ENCODE measurements at regions not wholly inside any gene's neighbourhood (a gene's known extent, or its start where the extent isn't known, plus 50 kb on each side); places are given as distances from the start of the nearest gene placed in this dataset.

DNA sequence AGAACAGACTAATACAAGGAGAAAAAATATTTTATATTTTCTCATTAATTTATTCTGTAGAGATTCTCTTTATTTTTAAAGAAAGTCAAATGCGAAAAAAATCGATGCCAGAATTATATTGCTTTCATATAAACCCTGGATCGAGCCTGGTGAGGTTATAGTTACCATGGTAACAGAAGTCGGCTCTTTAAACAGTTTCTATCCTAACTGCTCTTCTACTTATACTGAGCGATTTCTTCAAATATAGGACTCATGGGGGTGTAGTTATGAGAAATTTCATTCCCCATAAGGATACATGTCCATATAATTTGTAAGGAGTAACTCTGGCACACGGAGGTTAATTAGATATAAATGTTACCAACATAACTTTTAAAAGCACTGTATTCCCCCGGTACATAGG, 973.5 kb upstream of the NCAM2 start:
- no peak for ATAC-seq
- no peak overlapping the region for H3K27ac ChIP-seq
- H3K9me3 ChIP-seq, result no peaks in the 10 kb centered on the region
- H3K4me1 ChIP-seq, result no peaks in the 10 kb centered on the region
- WGBS, 2 donors (ENCODE audit: low coverage in 1 of 2), result 85 to 89% methylated on average over 7 of the region's 7 CpGs
- TF ChIP-seq, protein P1, sequence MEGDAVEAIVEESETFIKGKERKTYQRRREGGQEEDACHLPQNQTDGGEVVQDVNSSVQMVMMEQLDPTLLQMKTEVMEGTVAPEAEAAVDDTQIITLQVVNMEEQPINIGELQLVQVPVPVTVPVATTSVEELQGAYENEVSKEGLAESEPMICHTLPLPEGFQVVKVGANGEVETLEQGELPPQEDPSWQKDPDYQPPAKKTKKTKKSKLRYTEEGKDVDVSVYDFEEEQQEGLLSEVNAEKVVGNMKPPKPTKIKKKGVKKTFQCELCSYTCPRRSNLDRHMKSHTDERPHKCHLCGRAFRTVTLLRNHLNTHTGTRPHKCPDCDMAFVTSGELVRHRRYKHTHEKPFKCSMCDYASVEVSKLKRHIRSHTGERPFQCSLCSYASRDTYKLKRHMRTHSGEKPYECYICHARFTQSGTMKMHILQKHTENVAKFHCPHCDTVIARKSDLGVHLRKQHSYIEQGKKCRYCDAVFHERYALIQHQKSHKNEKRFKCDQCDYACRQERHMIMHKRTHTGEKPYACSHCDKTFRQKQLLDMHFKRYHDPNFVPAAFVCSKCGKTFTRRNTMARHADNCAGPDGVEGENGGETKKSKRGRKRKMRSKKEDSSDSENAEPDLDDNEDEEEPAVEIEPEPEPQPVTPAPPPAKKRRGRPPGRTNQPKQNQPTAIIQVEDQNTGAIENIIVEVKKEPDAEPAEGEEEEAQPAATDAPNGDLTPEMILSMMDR (IDR thresholded peaks at IDR 0.05), result no peak
- TF ChIP-seq EP300 (IDR thresholded peaks at IDR 0.05) (no peak), POLR2A (IDR thresholded peaks at IDR 0.05) (no peak), POLR2AphosphoS5 (IDR thresholded peaks at IDR 0.05) (no peak)
- H3K27me3 ChIP-seq, result no peaks in the 10 kb centered on the region
- H3K36me3 ChIP-seq, result no peaks in the 10 kb centered on the region
- H3K4me3 ChIP-seq, result no peak overlapping the region

DNA sequence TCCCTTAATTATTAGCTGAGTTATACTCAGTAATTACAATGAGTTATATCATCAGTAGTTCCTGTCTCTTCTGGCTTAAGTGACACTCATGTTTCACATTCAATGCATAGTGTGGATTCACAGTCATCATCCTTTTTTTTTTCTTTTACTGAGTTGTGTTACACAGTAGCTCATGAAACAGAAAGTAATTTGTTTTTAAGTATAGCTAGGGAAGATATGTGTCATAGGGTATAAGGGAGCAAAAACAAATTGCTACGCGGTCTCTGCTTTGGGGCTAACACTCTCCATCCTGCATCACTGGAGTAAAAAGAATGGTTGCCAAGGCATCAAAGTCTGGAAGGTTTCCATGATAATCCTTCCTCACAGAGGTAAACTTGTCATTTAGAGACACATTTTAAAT, 971.7 kb upstream of the NCAM2 start:
- WGBS, 2 donors (ENCODE audit: low coverage in 1 of 2), result 50 to 68% methylated on average over 2 of the region's 2 CpGs

DNA sequence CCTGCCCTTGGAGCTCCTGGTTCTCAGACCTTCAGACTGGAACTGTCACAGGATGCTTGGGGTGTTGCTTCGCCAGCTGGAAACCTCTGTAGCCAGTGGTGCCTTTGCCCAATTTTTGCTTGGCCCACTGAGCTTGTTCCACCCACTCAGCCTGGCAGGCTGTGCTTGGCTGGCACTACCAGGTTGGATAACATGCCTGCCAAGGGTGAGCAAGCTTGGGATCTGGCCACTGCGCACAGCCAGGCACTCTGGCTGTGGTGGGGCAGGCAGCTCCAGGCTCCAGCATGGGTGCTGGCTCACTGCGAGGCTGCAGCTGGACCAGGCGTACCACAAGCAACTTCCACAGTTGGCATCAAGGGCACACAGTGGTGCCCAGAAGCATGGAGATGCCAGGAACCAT, 967.8 kb upstream of the NCAM2 start:
- H3K4me1 ChIP-seq, result no peaks in the 10 kb centered on the region
- WGBS, 2 donors (ENCODE audit: low coverage in 1 of 2), result 100% methylated on average over 1 of the region's 4 CpGs; no CpG with 5 or more reads in 1 of the 2 donors
- H3K27ac ChIP-seq, result no peak overlapping the region
- H3K36me3 ChIP-seq, result no peaks in the 10 kb centered on the region
- TF ChIP-seq POLR2AphosphoS5 (IDR thresholded peaks at IDR 0.05) (no peak), EP300 (IDR thresholded peaks at IDR 0.05) (no peak), POLR2A (IDR thresholded peaks at IDR 0.05) (no peak)
- TF ChIP-seq, protein P1 (IDR thresholded peaks at IDR 0.05), result no peak
- no peaks in the 10 kb centered on the region for H3K9me3 ChIP-seq
- no peaks in the 10 kb centered on the region for H3K27me3 ChIP-seq
- ATAC-seq, result no peak
- no peak overlapping the region for H3K4me3 ChIP-seq

More for the DNA sequence above, 971.7 kb upstream of the NCAM2 start:
- H3K27me3 ChIP-seq, result no peaks in the 10 kb centered on the region
- H3K9me3 ChIP-seq, result no peaks in the 10 kb centered on the region
- no peaks in the 10 kb centered on the region for H3K4me1 ChIP-seq
- TF ChIP-seq POLR2A (IDR thresholded peaks at IDR 0.05) (no peak), POLR2AphosphoS5 (IDR thresholded peaks at IDR 0.05) (no peak), EP300 (IDR thresholded peaks at IDR 0.05) (no peak)
- TF ChIP-seq, protein P1 (IDR thresholded peaks at IDR 0.05), result no peak
- no peak overlapping the region for H3K4me3 ChIP-seq
- no peak overlapping the region for H3K27ac ChIP-seq
- H3K36me3 ChIP-seq, result no peaks in the 10 kb centered on the region
- ATAC-seq, result no peak

DNA sequence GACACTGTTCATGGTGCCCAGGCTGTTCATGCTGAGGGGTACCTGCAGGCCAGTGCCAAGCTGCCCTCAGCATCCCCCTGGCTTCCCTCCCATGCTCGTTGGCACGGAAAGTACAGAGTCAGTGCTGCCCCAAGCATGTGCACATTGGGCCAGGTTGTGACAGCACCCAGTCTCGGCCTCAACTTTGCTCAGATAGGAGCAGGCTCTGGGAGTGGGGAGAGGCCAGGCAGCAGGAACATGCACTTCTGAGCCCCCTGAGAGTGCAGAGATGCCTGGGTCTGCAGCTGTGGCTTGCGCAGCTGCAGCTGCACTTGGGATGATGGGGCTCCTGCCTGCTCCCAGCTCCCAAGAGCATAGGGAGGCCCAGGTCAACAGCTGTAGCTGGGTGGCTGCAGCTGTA, 966.4 kb upstream of the NCAM2 start:
- no peaks in the 10 kb centered on the region for H3K27me3 ChIP-seq
- WGBS, 2 donors (ENCODE audit: low coverage in 1 of 2), result no CpG with 5 or more reads among the region's 4 CpGs
- no peaks in the 10 kb centered on the region for H3K9me3 ChIP-seq
- ATAC-seq, result peak; percentile 19
- H3K27ac ChIP-seq, result no peak overlapping the region
- no peak for TF ChIP-seq POLR2AphosphoS5 (IDR thresholded peaks at IDR 0.05)
- no peak overlapping the region for H3K4me3 ChIP-seq
- no peaks in the 10 kb centered on the region for H3K4me1 ChIP-seq
- H3K36me3 ChIP-seq, result no peaks in the 10 kb centered on the region

- ATAC-seq, result no peak
- no peak overlapping the region for H3K27ac ChIP-seq
- H3K27me3 ChIP-seq, result no peaks in the 10 kb centered on the region
- no peaks in the 10 kb centered on the region for H3K4me1 ChIP-seq
- 89 to 97% methylated on average over 2 of the region's 2 CpGs for WGBS, 2 donors (ENCODE audit: low coverage in 1 of 2)
- no peaks in the 10 kb centered on the region for H3K9me3 ChIP-seq
- H3K4me3 ChIP-seq, result no peak overlapping the region
- TF ChIP-seq POLR2AphosphoS5 (IDR thresholded peaks at IDR 0.05), result no peak
- TF ChIP-seq, protein P1 (IDR thresholded peaks at IDR 0.05), result no peak
- no peak for TF ChIP-seq POLR2A (IDR thresholded peaks at IDR 0.05)
- TF ChIP-seq EP300 (IDR thresholded peaks at IDR 0.05), result no peak
- H3K36me3 ChIP-seq, result no peaks in the 10 kb centered on the region
Measured at GRCh38 chr21:20040768-20041167, 957.4 kb upstream of the NCAM2 start.

Measured in gastroesophageal sphincter (tissue), 4 donors.